ENCODE measurements at regions not wholly inside any gene's neighbourhood (a gene's known extent, or its start where the extent isn't known, plus 50 kb on each side); places are given as distances from the start of the nearest gene placed in this dataset.
"Not testable (repeated sequence)": the region's sequence is repeated elsewhere in the genome, so short reads cannot be mapped to it uniquely, and the experiment has no call there.

DNA sequence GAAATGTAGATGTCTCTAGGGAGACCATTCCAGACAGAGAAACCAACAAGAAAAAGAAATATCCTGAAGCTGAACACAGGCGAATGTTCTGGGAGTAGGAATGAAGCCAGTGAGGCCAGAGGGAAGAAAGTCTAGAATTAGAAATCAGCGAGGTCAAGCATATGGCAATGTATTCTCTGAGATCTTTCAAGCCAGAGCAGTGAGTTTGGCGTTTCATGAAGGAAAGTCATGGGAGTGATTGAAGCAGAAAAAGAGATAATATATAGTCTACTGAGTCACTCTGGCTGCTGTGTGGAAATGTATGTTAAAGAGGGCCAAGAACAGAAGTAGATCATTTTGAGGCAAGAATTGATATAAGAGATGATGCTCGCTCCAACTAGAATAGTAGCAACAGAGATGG is 576.0 kb downstream of the PCDH17 start:
- DNase-seq: no peak

DNA sequence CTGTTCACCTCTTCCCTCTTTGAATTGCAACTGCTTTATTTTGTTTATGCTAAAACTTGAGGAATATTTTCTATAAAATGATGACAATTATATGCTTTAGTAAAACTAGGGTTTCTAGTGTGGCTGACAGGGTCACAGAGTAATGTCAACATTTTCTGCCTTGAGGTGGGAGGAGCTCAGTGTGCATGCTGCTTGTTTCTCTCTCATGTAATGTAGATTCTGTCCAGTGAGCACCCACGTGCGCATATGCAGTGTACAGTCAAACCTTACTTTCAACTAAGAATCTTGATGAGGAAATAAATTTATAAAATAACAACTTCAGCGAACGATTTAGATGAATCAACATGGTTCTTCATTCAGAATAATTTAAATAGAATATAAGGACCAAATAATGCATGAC is 603.9 kb downstream of the PCDH17 start:
- DNase-seq: no peak

DNA sequence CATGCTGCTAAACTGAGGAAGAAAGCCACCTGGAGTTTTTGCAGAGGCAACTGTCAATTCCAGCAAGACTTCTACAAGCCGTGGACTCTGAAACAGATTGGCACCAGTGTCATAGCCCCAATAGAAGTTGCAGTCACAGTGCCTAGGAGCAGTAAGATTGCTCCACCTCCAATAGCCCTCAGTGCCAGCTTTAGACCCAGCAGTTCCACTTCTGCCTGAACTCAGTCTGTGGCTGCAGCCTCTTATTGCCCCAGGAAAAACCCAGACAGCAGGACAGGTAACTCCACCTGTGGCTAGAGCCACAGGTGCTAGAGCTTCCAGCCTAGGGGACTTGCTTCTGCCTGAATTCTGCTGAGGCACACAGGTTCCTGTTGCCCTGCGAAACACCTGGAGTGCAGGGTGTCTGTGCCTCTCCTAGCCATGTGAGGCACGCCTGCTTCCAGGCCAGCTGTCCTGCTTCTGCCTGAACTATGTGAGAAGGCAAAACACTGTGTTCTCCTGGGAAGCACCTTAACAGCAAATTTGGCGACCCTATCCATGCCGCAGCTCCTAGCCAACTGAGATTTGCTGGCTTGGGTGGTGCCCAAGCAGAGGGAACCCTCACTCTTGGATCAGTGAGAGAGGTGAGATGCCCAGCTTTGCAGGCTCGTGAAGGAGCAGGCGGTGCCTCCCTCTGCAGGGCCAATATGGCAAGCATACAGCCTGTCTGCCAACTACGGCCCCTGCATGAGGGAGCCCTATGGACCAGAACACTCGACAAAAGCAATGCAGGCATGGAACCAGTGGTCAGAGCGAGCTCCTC is 607.6 kb downstream of the PCDH17 start:
- no peak for DNase-seq

DNA sequence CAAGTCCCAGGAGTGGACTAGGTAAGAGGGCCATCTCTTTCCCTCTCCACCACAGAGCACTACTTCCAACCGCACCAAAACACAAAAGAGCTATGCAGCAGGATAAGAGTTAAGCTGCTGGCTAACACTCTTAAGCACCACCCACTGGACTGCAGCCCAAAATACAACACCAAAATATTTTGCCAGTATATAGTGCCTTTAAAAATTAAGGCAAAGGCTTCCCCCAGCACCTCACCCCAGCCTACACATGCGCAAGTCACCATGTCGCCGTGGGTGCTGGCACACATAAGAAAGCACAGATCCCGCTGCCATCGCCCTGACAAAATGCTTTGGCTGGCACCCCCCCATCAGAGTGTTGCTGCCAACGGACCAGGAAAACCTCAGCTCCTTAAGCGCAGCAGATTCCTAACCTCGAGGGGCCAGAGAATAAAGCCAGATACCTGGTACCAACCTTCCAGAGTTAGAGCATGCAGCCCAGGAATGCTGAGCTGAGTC is 608.3 kb downstream of the PCDH17 start:
- DNase-seq: no peak

DNA sequence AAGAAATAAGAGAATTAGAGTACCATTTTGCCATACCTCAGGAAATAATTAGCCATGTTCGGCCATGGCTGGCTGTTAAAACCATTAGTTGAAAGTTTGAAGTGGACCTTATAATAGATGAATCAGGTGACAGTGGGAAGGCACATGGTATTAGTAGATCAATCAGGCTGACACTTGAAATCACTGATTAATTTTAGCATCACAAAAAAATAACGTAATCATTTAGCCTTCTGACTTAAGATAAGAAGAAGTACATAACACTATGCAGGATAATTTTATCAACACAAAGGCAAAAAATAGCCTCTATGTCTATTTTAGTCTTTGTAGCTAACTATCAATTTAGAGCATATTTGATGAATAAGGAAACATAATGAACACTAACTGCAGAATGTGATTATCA is 615.5 kb downstream of the PCDH17 start:
- DNase-seq: no peak

DNA sequence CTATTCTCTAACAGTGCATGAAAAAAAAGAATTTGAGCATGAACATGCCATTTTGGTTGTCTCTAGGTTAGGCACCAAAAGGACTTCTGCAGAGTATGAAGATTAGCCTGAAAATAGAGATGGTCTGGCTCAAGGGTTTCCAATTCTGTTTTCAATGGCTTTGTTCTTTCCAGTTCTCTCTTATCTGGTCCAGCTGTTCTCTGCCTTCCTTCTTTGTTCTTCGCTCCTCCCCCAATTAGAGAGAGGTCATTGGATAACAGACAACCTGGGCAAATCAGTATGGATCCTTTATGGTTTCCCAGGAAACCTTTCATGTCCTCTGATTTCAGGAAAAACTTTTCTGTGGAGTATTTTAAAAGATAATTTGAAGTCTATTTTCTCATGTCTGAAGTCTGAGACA is 623.4 kb downstream of the PCDH17 start:
- DNase-seq: no peak

DNA sequence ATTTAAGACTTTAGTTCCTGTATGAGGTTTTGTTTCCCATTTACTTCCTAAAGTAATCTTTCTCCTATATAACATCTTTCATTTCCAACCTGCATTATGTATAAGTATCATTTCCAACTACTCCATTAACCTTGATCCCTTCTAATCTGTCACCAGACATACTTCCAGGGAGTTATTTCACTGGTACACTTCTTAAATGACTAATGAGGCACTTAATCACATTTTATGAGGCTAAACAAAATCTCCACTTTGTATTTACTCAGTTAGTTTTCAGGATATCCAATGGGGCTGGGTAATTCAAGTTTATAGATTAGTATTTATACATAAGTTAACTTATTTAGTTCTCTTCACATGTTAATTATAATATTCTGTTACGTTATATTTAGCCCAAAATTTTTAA is 634.7 kb downstream of the PCDH17 start:
- no peak for DNase-seq

DNA sequence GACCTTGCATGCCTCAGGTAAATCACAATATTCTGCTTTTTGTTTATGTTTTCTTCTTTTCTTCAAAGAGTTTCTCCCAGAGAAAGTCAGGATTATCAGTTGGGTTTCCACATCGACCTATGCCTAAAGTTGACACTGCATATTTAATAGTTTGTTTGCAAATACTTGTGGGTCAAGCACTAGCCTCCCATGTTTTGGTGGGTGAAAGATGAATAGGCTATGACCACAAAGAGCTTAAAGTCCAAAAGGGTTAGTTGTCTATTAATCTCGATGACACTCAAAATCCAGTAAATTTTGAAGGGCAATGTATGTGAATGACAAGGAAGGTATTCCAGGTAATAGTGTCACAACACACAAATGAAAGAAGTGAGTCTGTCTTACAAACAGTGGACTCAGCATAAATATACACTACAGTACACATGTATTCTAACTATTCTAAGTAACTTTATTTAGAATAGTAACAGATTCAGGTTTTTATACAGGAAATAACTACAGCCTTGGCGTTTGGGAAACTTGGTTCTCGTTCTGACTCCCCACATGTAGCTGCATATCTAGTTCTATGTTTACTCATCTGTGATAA is 667.1 kb downstream of the PCDH17 start:
- no peak for DNase-seq

DNA sequence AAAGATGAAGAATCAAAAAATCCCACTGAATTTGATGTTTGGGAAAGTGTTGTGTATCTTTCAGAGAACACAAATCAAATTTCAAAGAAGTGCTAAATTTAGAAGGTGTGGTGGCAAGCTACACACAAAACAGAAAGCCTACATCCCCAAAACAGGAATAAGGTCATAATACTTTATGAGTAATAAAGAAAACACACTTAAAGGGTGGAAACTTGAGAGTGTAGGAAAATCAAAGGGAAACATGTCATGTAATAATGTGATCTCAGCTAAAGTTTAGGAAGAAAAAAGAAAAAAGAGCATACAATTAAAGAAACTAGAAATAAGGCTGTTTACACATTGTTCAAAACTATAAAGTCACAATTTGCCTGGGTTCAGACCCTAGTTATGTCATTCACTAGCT is 668.7 kb downstream of the PCDH17 start:
- DNase-seq: no peak

DNA sequence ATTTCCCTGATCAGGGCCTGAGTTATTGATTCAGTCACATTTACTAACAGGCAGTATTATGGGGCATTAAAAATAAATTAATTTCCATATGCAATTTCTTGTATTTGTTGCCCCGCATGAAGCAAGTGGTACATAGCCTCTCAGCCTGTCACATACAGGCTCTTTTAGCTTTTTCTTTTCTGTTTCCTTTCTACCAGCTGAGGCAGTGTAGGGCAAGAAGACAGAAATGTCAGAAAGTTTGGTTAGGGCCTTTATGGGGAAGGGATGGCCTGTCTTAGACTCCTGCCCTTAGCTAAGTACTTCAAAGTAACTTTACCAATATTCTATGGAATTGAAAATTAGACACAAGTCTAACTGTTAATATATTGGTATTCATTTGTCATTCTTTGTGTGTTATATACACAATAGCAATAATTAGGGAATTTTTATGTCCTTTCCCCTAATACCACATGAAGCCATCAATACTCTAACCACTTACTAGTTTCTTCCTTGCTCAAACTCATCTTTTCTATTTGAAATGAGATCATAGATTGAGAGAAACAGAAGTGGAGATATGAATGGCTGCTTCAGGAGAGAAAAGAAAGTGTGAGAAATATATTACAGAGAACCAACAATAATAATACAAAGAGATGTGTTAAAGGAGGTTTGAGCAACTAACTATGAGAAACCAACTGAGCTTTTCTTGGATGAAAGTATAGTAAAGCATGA is 669.6 kb downstream of the PCDH17 start:
- no peak for DNase-seq

DNA sequence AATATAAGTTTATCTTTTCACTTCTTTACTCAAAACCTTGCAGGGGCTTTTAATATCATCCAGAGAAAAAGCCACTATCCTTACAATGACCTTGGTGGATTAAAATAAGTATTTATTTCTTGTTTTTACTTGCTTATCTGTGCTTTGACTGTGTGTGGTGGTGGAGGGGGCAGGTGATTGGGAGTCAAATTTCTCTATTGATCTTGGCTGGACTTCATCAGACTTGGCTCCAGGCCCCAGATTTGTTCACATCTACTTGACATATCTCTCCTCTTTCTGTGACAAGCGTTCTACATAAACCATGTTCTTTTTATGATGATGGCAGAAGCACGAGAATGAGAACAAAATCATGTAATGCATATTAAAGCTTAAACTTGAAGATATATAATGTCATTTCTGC is 670.8 kb downstream of the PCDH17 start:
- no peak for DNase-seq

DNA sequence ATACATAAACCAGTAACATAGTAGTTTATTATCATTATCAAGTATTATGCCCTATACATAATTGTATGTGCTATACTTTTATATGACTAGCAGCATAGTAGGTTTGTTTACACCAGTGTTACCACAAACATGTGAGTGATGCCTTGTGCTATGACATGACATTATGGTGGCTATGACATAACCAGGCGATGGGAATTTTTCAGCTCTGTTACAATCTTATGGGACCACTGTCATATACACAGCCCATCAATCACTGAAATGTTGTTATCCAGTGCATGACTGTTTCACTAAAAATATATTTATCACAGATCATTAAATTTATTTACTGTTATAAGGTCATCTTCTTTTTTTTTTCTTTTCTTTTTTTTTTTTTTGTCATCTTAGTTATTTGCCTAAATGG is 674.5 kb downstream of the PCDH17 start:
- DNase-seq: no peak

DNA sequence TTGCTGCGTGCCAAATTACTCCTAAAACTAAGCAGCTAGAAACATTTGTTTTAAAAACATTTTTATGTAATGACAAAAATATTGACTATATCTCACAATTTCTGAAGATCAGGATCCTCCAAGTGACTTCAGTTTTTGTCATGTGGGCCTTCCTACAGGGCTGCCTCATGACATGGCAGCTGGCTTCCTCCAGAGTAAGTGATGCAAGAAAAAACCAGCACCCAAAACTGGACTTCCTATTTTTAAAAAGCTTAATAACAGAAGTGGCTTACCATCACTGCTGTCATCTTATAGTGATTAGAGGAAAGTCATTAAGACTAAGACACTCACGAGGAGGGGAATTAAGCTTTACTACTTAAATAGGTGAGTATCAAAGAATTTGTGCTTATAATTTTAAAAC is 681.7 kb downstream of the PCDH17 start:
- no peak for DNase-seq

DNA sequence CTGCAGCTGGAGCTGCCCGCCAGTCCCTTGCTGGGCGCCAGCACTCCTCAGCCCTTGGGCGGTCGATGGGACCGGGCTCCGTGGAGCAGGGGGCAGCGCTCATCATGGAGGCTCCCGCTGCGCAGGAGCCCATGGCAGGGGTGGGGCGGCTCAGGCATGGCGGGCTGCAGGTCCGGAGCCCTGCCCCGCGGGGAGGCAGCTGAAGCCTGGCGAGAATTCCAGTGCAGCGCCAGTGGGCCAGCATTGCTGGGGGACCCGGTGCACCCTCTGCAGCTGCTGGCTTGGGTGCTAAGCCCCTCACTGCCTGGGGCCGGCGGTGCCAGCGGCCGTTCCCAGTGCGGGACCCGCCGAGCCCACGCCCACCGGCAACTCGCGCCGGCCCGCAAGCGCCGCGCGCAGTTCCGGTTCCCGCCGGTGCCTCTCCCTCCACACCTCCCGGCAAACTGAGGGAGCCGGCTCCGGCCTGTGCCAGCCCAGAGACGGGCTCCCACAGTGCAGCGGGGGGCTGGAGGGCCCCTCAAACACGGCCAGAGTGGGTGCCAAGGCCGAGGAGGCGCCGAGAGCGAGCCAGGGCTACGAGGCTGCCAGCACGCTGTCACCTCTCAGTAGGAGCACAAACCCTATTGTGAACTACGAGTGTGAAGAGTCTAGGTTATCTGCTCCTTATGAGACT is 687.1 kb downstream of the PCDH17 start:
- no peak for DNase-seq

DNA sequence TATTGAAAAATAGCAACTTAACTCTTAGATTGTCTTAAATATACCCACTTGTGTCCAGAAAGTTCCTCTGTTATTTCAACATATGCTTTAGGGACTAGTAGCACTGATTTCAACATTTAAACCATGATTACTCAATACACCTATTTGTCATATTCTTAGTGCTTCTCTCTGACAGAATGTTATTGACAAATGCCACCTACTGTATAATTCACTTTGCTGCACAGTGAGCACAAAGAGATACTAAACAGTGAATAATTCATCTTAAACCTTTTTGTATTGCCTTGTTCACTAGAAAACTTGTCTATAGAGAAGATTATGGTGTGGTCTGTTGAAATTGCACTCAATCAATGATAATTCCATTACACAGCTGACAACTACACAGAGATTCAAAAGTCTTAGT is 692.6 kb downstream of the PCDH17 start:
- DNase-seq: no peak

DNA sequence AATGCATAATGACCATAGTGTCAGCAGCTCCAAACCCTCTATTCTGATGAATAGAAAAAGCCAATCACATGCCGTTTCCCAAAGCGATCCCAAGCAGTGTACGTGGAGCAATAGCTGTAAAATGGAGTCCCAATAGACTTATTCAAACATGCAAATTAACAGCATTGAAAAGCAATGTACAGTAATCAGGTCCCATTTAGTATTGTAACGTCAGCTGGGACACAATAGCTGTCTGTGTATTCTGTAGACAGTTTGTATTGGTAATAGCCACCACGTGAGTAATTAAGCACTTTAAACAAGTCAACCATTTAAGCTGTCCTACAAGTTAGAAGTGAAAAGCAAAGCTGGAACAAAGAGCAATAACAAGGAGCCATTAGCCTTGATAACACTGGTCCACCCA is 698.2 kb downstream of the PCDH17 start:
- no peak for DNase-seq

DNA sequence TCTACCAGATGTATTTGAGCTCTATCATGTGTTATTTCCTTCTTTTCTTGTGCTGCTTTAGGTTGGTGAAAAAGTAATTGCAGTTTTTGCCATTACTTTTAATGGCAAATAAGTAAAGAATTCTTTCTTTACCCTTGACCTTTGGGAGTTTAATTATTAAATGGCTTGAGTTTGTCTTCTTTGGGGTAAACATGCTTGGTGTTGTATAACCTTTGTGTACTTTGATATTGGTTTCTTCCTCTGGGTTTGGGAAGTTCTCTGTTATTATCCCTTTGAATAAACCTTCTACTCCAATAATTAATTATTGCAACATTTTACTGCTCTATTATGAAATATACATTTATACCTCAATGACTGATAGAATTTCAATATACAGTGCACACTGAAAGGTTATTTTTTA is 709.4 kb downstream of the PCDH17 start:
- DNase-seq: no peak

DNA sequence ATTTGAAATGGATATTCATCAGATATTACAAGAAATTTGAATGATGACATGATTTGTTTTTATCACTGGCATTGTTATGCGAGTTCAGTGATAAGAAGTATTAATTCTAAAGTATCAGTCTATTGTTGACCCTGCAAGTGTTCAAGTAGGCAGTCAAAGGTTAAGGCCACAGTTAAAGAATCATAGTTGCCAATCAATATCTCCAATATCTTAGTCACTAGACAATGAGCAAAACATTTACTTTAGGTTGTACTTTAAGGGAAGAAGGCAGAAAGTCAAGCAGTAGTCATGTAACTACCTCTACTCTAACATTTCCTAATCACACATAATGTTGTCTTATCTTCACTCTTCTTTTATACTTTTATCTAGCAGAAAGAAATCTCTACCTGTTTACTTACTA is 709.8 kb downstream of the PCDH17 start:
- DNase-seq: no peak

DNA sequence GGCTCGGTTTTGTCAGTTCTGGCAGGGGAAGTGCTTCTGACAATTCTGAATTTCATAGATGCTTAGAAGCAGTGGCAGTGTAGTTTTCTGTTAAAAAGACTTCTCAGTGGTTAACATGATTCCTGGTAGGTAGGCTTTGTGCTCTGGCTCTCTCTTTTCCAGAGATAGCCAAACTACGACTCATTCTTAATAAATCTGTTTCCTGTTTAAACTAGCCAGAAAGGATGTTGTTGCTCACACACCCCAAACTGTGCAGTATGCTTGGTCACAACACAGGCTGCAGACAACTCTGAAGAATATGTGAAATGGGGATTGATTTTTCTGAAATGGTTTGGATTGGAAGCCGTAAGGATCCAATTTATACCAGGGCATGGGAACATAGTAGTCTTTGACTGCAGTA is 711.5 kb downstream of the PCDH17 start:
- DNase-seq: no peak

DNA sequence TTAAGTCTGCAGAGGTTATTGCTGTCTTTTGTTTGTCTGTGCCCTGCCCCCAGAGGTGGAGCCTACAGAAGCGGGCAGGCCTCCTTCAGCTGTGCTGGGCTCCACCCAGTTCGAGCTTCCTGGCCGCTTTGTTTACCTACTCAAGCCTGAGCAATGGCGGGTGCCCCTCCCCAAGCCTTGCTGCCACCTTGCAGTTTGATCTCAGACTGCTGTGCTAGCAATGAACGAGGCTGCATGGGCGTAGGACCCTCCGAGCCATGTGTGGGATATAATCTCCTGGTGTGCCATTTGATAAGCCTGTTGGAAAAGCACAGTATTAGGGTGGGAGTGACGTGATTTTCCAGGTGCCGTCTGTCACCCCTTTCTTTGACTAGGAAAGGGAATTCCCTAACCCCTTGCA is 720.6 kb downstream of the PCDH17 start:
- not testable (repeated sequence) for DNase-seq

DNA sequence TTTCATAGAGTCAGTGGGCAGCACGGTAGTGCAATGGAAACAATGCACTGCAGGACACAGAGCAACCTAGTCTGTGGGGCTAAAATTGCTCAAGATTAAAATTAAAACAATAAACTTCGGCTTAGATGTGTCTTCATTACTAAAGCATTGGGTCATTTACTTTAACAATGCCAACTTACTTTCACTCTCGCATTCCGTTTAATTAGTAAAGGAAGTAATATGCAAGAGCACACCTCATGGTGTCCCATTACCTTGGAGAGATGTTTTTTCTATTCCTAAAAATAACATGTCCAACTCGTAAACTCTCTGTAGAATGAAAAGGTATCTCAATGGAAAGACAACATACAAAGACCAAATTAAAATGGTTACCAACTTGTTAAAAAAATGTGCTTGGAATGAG is 738.4 kb downstream of the PCDH17 start:
- no peak for DNase-seq

DNA sequence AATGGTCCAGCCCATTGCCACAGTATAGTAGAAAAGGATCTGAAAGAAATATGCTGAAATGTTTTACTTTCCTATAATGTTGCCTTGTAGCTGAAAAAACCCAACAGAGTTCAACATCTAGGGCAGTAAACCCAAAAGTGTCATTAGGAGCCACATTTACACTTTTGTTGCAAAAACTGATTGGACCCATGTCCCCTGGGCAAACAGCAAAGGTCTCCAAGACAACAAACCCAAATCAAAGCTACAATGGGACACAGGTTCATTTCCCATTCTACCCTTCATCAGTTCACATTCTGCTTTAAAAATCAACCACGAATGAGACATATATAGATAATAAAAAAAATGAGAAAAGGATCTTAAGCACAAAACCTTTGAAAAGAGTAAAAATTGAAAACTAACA is 744.8 kb downstream of the PCDH17 start:
- no peak for DNase-seq

DNA sequence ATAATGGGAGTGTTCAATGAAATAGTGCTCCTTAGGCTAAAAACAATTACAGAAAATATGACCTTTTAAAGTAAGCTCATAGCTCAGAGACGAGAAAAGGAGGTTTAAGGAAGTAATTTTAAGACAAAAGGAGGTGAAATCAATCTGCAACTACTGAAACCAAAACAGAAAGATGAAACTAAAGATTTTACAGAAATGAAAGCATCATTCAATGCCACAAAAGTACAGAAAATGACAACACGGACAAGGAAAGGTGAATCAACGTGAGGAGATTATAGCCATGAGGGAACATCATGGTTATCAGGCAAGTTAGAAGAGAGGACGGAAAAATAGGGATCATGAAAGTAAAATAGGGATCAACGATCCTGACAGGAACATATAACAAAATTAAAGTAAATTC is 745.2 kb downstream of the PCDH17 start:
- DNase-seq: no peak

DNA sequence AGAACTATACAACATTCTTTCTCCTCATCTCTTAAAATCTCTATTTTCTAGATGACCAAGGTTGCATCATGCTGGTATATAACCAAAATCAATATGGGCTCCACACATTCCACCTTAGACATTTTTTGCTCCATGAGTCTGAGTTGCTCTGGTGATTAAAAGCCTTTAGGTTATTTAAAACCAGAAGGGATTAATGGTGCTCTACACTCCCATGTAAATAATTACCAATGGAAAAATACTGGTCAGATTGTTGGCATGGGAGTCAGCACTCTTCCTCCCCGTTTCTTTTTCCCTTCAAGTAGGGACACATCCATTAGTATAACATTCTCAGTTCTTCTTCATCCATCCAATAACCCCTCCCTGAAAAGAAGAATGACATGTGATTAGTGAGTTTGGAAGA is 747.7 kb downstream of the PCDH17 start:
- DNase-seq: no peak

Measured in stimulated activated naive CD4-positive, alpha-beta T cell treated with Interleukin-2 at 50 U/mL for 16 hours (primary cell).